HL-60 (cell line): ENCODE measurements at regions not wholly inside any gene's neighbourhood (a gene's known extent, or its start where the extent isn't known, plus 50 kb on each side); places are given as distances from the start of the nearest gene placed in this dataset.

ENCODE experiments used
- DNase-seq, 2 experiments: peaks; one replicate each; pipeline ENCODE4 v3.0.0-alpha.2; 2010 to 2020; ENCODE audit warnings: low read depth in 1 of 2, low spot score in 1 of 2
- H3K27ac ChIP-seq: fragments of 250-450 bp; sonication (Bioruptor Pico); replicated peaks from 2 replicates; pipeline ENCODE4 v1.5.1; 2020; ENCODE audit warnings: mild to moderate bottlenecking, moderate library complexity
- H3K27me3 ChIP-seq: fragments of 250-450 bp; sonication (Bioruptor Pico); 2 replicates; pipeline ENCODE4 v1.5.1; 2021; ENCODE audit warnings: mild to moderate bottlenecking, moderate library complexity; ENCODE audit not compliant: insufficient read depth, poor library complexity, severe bottlenecking
- H3K4me3 ChIP-seq: replicated peaks from 2 replicates; pipeline ENCODE4 v1.5.1; 2011; ENCODE audit warnings: mild to moderate bottlenecking, control low read depth, low read length; ENCODE audit not compliant: insufficient read depth
- CTCF ChIP-seq: IDR thresholded peaks from one replicate; pipeline ENCODE4 v1.5.1; 2011; ENCODE audit warnings: low read length, control low read depth, inconsistent platforms; ENCODE audit not compliant: insufficient read depth
- GABPA ChIP-seq: IDR thresholded peaks from 2 replicates; pipeline ENCODE4 v1.6.1; 2012; ENCODE audit warnings: low read depth
- POLR2AphosphoS5 ChIP-seq: IDR thresholded peaks from 2 replicates; pipeline ENCODE4 v1.6.1; 2012; ENCODE audit warnings: low read depth
- REST ChIP-seq: IDR thresholded peaks from 2 replicates; pipeline ENCODE4 v1.6.1; 2012; ENCODE audit warnings: low read depth; ENCODE audit not compliant: insufficient replicate concordance
- SPI1 ChIP-seq: IDR thresholded peaks from 2 replicates; pipeline ENCODE4 v1.6.1; 2012; ENCODE audit warnings: low read depth, mild to moderate bottlenecking, borderline replicate concordance

GRCh38 chr13:86846501-86846900 lies 824.7 kb upstream of the SLITRK5 start:
- H3K27ac ChIP-seq: no peak overlapping the region
- no peak for DNase-seq
- H3K4me3 ChIP-seq: no peak overlapping the region
- no peaks in the 10 kb centered on the region for H3K27me3 ChIP-seq
- TF ChIP-seq GABPA (no peak), SPI1 (no peak), REST (no peak), CTCF (no peak)

GRCh38 chr13:86848716-86849115 lies 822.5 kb upstream of the SLITRK5 start:
- Histone ChIP-seq H3K27ac (no peak overlapping the region), H3K27me3 (no peaks in the 10 kb centered on the region), H3K4me3 (no peak overlapping the region)
- DNase-seq: no peak
- TF ChIP-seq REST (no peak), CTCF (no peak), GABPA (no peak), SPI1 (no peak), POLR2AphosphoS5 (no peak)

GRCh38 chr13:86856991-86857390 lies 814.2 kb upstream of the SLITRK5 start:
- DNase-seq: no peak
- TF ChIP-seq GABPA (no peak), POLR2AphosphoS5 (no peak), CTCF (no peak), SPI1 (no peak), REST (no peak)
- Histone ChIP-seq H3K4me3 (no peak overlapping the region), H3K27ac (no peak overlapping the region), H3K27me3 (no peaks in the 10 kb centered on the region)
